DND-41 (cell line): ENCODE measurements at regions not wholly inside any gene's neighbourhood (a gene's known extent, or its start where the extent isn't known, plus 50 kb on each side); places are given as distances from the start of the nearest gene placed in this dataset.

Experiments used
- ATAC-seq: fragments of 200-7000 bp; cut with Tn5 transposase; 3 replicates; pipeline ENCODE4 v1.9.1; 2021; ENCODE audit warnings: low read depth; ENCODE audit not compliant: insufficient read depth
- DNase-seq: peaks from one replicate; pipeline ENCODE4 v3.0.0-alpha.2; 2020
- H2AFZ ChIP-seq: 2 replicates; pipeline ENCODE4 v1.6.0; 2012; ENCODE audit warnings: low read depth, low read length
- H3K27ac ChIP-seq: 2 replicates; pipeline ENCODE4 v1.5.1; 2012; ENCODE audit warnings: low read length, inconsistent platforms
- H3K27me3 ChIP-seq: fragments of 200-600 bp; sonication (generic); 2 replicates; pipeline ENCODE4 v1.6.0; 2012; ENCODE audit warnings: low read length, mild to moderate bottlenecking, inconsistent platforms; ENCODE audit not compliant: insufficient read depth, poor library complexity
- H3K36me3 ChIP-seq: 2 replicates; pipeline ENCODE4 v1.5.1; 2012; ENCODE audit warnings: low read length, inconsistent platforms; ENCODE audit not compliant: insufficient read depth
- H3K4me1 ChIP-seq: 2 replicates; pipeline ENCODE4 v1.5.1; 2012; ENCODE audit warnings: mild to moderate bottlenecking, low read length; ENCODE audit not compliant: insufficient read depth
- H3K4me2 ChIP-seq: 2 replicates; pipeline ENCODE4 v1.6.0; 2012; ENCODE audit warnings: mild to moderate bottlenecking, moderate library complexity, low read length, inconsistent platforms; ENCODE audit not compliant: insufficient read depth
- H3K4me3 ChIP-seq, 2 experiments: fragments of 200-600 bp in 1 of 2; shearing (Covaris generic) in 1 of 2; 2 replicates each; pipeline ENCODE4 v1.5.1; 2012 to 2016; ENCODE audit warnings: inconsistent platforms in 2 of 2, low read length in 2 of 2, mild to moderate bottlenecking in 2 of 2, low read depth in 1 of 2, moderate library complexity in 1 of 2
- H3K79me2 ChIP-seq: 2 replicates; pipeline ENCODE4 v1.6.0; 2012; ENCODE audit warnings: low read length, inconsistent platforms; ENCODE audit not compliant: insufficient read depth
- H3K9ac ChIP-seq: 2 replicates; pipeline ENCODE4 v1.6.0; 2012; ENCODE audit warnings: low read depth, mild to moderate bottlenecking, inconsistent platforms, low read length, moderate library complexity
- H3K9me3 ChIP-seq: 2 replicates; pipeline ENCODE4 v1.5.1; 2012; ENCODE audit warnings: low read length, moderate library complexity, mild to moderate bottlenecking, inconsistent platforms; ENCODE audit not compliant: insufficient read depth, severe bottlenecking
- H4K20me1 ChIP-seq: 2 replicates; pipeline ENCODE4 v1.6.0; 2012; ENCODE audit warnings: low read length; ENCODE audit not compliant: insufficient read depth
- CTCF ChIP-seq: IDR thresholded peaks from 2 replicates; pipeline ENCODE4 v1.5.1; 2012; ENCODE audit warnings: borderline replicate concordance, low read length, moderate library complexity, mild to moderate bottlenecking; ENCODE audit not compliant: poor library complexity, severe bottlenecking; ENCODE audit errors: extremely low read depth
- EZH2 ChIP-seq: IDR thresholded peaks from 3 replicates; pipeline ENCODE4 v1.6.1; 2012; ENCODE audit warnings: borderline replicate concordance, low read depth, mild to moderate bottlenecking, moderate library complexity, low read length, inconsistent platforms; ENCODE audit not compliant: severe bottlenecking

DNA sequence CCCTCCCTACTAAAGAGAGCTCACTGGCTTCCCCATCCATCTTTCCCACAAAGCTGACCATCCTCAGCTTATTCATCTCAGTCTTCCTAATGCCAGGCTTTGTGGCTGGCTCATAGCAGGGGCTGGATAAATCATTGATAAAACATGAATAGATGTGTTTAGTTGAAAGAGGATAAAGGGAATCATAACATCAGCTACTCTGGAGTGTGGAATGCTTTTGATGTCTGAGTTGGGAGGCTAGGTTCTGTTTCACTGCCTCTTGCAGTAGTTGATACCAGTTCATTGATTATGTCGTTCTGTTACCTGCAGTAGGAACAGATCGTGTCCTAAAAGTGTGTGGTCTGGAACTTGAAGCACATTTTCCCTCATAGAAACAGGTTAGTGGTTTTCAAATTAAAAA, 66.3 kb upstream of the HK2 start:
- Histone ChIP-seq H4K20me1 (no peaks in the 10 kb centered on the region), H3K79me2 (no peaks in the 10 kb centered on the region), H3K4me2 (no peak overlapping the region), H3K4me3 (no peak overlapping the region), H3K4me1 (peaks cover 7% of the 10 kb centered on the region; the same call in 1 of the 2 replicates), H3K27ac (no peak overlapping the region), H3K27me3 (peaks cover 3% of the 10 kb centered on the region), H3K9me3 (no peaks in the 10 kb centered on the region), H3K9ac (no peak overlapping the region), H3K36me3 (no peaks in the 10 kb centered on the region), H2AFZ (no peak overlapping the region)
- ATAC-seq (no peak), DNase-seq (no peak)
- TF ChIP-seq EZH2 (no peak), CTCF (no peak)

- Histone ChIP-seq H3K36me3 (no peaks in the 10 kb centered on the region), H3K4me1 (peaks cover 7% of the 10 kb centered on the region; the same call in 1 of the 2 replicates), H3K27ac (no peak overlapping the region), H3K79me2 (no peaks in the 10 kb centered on the region), H3K9ac (no peak overlapping the region), H2AFZ (no peak overlapping the region), H3K27me3 (peaks cover 3% of the 10 kb centered on the region), H3K9me3 (no peaks in the 10 kb centered on the region), H3K4me3 (no peak overlapping the region), H3K4me2 (no peak overlapping the region), H4K20me1 (no peaks in the 10 kb centered on the region)
- ATAC-seq (no peak), DNase-seq (no peak)
- TF ChIP-seq CTCF (no peak), EZH2 (no peak)
Measured at GRCh38 chr2:74768401-74768914, 65.5 kb upstream of the HK2 start.

GRCh38 chr2:74772046-74772445, 61.9 kb upstream of the HK2 start:
- DNase-seq (no peak), ATAC-seq (no peak)
- H3K9me3 ChIP-seq: no peaks in the 10 kb centered on the region
- H3K36me3 ChIP-seq: no peaks in the 10 kb centered on the region
- H3K79me2 ChIP-seq: no peaks in the 10 kb centered on the region
- peaks cover 3% of the 10 kb centered on the region for H3K27me3 ChIP-seq
- TF ChIP-seq EZH2: no peak
- no peak for TF ChIP-seq CTCF
- H3K4me3 ChIP-seq: no peak overlapping the region
- no peak overlapping the region for H3K9ac ChIP-seq
- H4K20me1 ChIP-seq: no peaks in the 10 kb centered on the region
- no peak overlapping the region for H2AFZ ChIP-seq
- H3K4me2 ChIP-seq: no peak overlapping the region
- no peak overlapping the region for H3K27ac ChIP-seq
- H3K4me1 ChIP-seq: peaks cover 2% of the 10 kb centered on the region; the same call in 1 of the 2 replicates
